ENCODE measurements at regions not wholly inside any gene's neighbourhood (a gene's known extent, or its start where the extent isn't known, plus 50 kb on each side); places are given as distances from the start of the nearest gene placed in this dataset.
A peak's percentile ranks its signal among the peaks of the same experiment; 100 is the strongest.
"Not testable (repeated sequence)": the region's sequence is repeated elsewhere in the genome, so short reads cannot be mapped to it uniquely, and the experiment has no call there.

DNA sequence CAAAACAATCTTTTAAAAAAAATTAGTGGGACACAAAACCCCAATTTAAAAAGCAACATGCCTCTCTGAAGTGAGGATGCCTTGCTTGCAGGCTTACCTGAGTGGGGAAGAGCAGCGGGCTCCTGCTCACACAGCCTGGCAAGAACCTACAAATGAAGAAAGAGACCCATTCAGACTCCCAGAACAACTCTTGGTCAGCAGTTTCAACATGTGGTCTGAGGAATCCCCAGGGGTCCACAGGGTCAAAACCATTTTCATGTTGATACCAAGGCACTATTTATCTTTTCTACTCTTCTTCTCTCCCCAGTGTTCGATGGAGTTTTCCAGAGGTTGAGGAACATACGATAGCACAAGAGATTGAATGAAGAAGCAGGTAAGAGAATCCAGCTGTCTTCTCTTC, 55.9 kb downstream of the SIPA1L2 start:
- intact Hi-C loops (cut with DNase I) = loop anchor here in 3 of 10 donors (5.0 to 10.0 kb wide), 2 partner anchors 48 to 51 kb away; no protein-coding TSS in a partner anchor
- Histone ChIP-seq H3K4me3 (no peak overlapping the region), H3K36me3 (no peaks in the 10 kb centered on the region), H3K27me3 (no peaks in the 10 kb centered on the region), H3K4me1 (peaks cover 0 to 96% (median 61%) of the 10 kb centered on the region in 9 donors), H3K27ac (peak overlapping the region in 1 of 10 donors; percentile 70), H3K9me3 (no peaks in the 10 kb centered on the region)
- DNase-seq (no peak), ATAC-seq (no peak)
- TF ChIP-seq CTCF (IDR thresholded peaks at IDR 0.05) = no peak
- 83 to 92% methylated on average over 3 of the region's 3 CpGs for WGBS, 2 donors

GRCh38 chr1:232571523-232571922, 58.4 kb downstream of the SIPA1L2 start:
- Histone ChIP-seq H3K4me3 (no peak overlapping the region), H3K27me3 (no peaks in the 10 kb centered on the region), H3K4me1 (peaks cover 0 to 96% (median 62%) of the 10 kb centered on the region in 9 donors), H3K36me3 (no peaks in the 10 kb centered on the region), H3K27ac (peak overlapping the region in 5 of 10 donors; percentile 2 to 61 (median 31)), H3K9me3 (no peaks in the 10 kb centered on the region)
- WGBS, 2 donors = 75 to 76% methylated on average over 5 of the region's 5 CpGs
- ATAC-seq (peak in 1 of 8 donors; percentile 20), DNase-seq (no peak)
- no peak for TF ChIP-seq CTCF (IDR thresholded peaks at IDR 0.05)
- intact Hi-C loops (cut with DNase I) = loop anchor here in 3 of 10 donors (5.0 to 10.0 kb wide), 2 partner anchors 51 to 53 kb away; no protein-coding TSS in a partner anchor

- peak overlapping the region in 5 of 10 donors; percentile 4 to 61 (median 38) for H3K27ac ChIP-seq
- H3K27me3 ChIP-seq = no peaks in the 10 kb centered on the region
- H3K9me3 ChIP-seq = no peaks in the 10 kb centered on the region
- H3K4me1 ChIP-seq = peaks cover 4 to 96% (median 64%) of the 10 kb centered on the region in 9 donors
- TF ChIP-seq CTCF (IDR thresholded peaks at IDR 0.05) = no peak
- intact Hi-C loops (cut with DNase I) = loop anchor here in 3 of 10 donors (5.0 to 10.0 kb wide), 2 partner anchors 52 to 55 kb away; no protein-coding TSS in a partner anchor
- WGBS, 2 donors = 22 to 40% methylated on average over 5 of the region's 5 CpGs
- H3K4me3 ChIP-seq = no peak overlapping the region
- no peaks in the 10 kb centered on the region for H3K36me3 ChIP-seq
- DNase-seq = no peak
- ATAC-seq = peak in 2 of 8 donors; percentile 36 to 47
Measured at GRCh38 chr1:232570007-232570406, 59.9 kb downstream of the SIPA1L2 start.

DNA sequence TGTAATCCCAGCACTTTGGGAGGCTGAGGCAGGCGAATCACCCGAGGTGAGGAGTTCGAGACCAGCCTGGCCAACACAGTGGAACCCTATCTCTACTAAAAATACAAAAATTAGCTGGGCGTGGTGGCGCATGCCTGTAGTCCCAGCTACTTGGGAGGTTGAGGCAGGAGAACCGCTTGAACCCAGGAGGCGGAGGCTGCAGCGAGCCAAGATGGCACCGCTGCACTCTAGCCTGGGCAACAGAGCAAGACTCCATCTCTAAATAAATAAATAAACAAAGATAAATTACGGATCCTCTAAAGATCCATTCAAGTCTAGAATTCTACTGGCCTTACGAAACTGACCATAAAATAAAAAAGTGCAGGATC, 60.4 kb downstream of the SIPA1L2 start:
- intact Hi-C loops (cut with DNase I) = not testable (repeated sequence)
- 91 to 92% methylated on average over 11 of the region's 11 CpGs for WGBS, 2 donors

DNA sequence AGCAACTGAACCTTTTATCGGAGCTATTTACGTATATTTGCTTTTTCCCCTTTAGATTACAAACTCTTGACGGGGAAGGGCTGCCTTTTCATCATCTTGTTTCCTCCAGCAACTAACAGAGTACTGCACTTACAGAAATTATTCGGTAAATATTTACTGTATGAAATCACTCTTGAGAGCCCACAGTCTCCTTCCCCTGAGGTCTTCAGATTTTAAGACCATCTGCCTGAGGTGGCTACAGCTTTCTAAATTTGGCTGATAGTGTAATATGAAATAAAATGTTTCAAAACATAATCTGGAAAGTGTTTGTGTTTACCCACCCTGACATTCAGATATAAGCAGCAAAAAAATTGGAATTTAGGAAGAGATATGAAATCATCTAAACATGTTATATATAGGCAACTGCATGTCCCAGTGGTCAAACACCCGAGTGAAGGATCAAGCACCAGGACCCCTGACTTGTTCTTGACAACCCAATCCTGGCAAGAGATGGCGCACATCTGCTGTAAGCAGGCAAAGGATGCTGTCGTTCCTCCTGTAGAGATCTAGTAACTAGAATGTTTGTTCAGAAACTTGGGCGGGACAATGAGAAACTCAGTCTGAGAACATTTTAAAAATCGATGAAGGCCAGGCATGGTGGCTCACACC, 60.9 kb downstream of the SIPA1L2 start:
- no peak overlapping the region for H3K4me3 ChIP-seq
- intact Hi-C loops (cut with DNase I) = no loop called here
- H3K36me3 ChIP-seq = no peaks in the 10 kb centered on the region
- ATAC-seq = no peak
- H3K27ac ChIP-seq = peak overlapping the region in 4 of 10 donors; percentile 6 to 61 (median 46)
- peaks cover 4 to 94% (median 68%) of the 10 kb centered on the region in 9 donors for H3K4me1 ChIP-seq
- TF ChIP-seq CTCF (IDR thresholded peaks at IDR 0.05) = no peak
- H3K9me3 ChIP-seq = no peaks in the 10 kb centered on the region
- WGBS, 2 donors = 71% methylated on average over 9 of the region's 9 CpGs
- H3K27me3 ChIP-seq = no peaks in the 10 kb centered on the region
- no peak for DNase-seq

More for the DNA sequence above, 60.4 kb downstream of the SIPA1L2 start:
- H3K9me3 ChIP-seq, H3K36me3 ChIP-seq, H3K4me3 ChIP-seq, H3K27me3 ChIP-seq, ATAC-seq, DNase-seq: not testable (repeated sequence)
- H3K27ac ChIP-seq = peak overlapping the region in 4 of 10 donors; percentile 6 to 61 (median 46)
- H3K4me1 ChIP-seq = peaks cover 4 to 96% (median 66%) of the 10 kb centered on the region in 9 donors
